ENCODE measurements at regions not wholly inside any gene's neighbourhood (a gene's known extent, or its start where the extent isn't known, plus 50 kb on each side); places are given as distances from the start of the nearest gene placed in this dataset.

DNA sequence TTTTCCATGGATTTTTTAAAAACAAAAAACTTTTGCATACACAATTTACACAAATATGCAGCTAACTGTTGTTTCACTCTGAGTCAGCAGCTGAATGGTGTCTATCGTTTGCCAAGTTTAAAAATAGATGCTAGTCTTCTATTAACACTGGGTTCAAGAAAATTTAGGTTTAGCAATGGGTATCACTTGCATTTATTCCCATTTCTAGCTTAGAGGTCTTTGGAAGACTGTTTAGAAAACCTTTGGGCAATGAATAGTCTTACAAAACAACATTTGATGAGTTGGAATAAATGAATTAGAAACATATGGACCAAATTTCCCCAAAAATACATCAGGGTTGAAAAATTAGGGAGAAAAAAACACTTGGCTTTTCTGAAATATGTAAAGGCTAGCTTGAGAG is 165.8 kb downstream of the LYPLAL1 start:
- TF ChIP-seq EZH2 (IDR thresholded peaks at IDR 0.05; ENCODE audit: borderline replicate concordance, low read depth, low read length, severe bottlenecking) = no peak
- TF ChIP-seq, protein P1, sequence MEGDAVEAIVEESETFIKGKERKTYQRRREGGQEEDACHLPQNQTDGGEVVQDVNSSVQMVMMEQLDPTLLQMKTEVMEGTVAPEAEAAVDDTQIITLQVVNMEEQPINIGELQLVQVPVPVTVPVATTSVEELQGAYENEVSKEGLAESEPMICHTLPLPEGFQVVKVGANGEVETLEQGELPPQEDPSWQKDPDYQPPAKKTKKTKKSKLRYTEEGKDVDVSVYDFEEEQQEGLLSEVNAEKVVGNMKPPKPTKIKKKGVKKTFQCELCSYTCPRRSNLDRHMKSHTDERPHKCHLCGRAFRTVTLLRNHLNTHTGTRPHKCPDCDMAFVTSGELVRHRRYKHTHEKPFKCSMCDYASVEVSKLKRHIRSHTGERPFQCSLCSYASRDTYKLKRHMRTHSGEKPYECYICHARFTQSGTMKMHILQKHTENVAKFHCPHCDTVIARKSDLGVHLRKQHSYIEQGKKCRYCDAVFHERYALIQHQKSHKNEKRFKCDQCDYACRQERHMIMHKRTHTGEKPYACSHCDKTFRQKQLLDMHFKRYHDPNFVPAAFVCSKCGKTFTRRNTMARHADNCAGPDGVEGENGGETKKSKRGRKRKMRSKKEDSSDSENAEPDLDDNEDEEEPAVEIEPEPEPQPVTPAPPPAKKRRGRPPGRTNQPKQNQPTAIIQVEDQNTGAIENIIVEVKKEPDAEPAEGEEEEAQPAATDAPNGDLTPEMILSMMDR (IDR thresholded peaks at IDR 0.05; ENCODE audit: borderline replicate concordance, extremely low read depth, low read length, poor library complexity, severe bottlenecking) = no peak

Measured in DND-41 (cell line).